Spinal cord (tissue), 9 donors: ENCODE measurements at regions not wholly inside any gene's neighbourhood (a gene's known extent, or its start where the extent isn't known, plus 50 kb on each side); places are given as distances from the start of the nearest gene placed in this dataset.
"Not testable (repeated sequence)": the region's sequence is repeated elsewhere in the genome, so short reads cannot be mapped to it uniquely, and the experiment has no call there.

Experiments
- DNase-seq, 6 donors: peaks; one replicate each; pipeline versions ENCODE4 v3.0.0 to v3.0.0-alpha.2; 2013 to 2015; ENCODE audit warnings: low spot score in 6 of 6, low read depth in 4 of 6
- H3K27ac ChIP-seq: one replicate; pipeline ENCODE4 v1.5.1; 2013; ENCODE audit warnings: low read depth, low read length, control low read depth
- H3K27me3 ChIP-seq: one replicate; pipeline ENCODE4 v1.6.1; 2013; ENCODE audit warnings: low read length; ENCODE audit not compliant: control insufficient read depth, insufficient read depth
- H3K36me3 ChIP-seq: one replicate; pipeline ENCODE4 v1.6.1; 2013; ENCODE audit warnings: low read length; ENCODE audit not compliant: control insufficient read depth, insufficient read depth
- H3K4me1 ChIP-seq: one replicate; pipeline ENCODE4 v1.6.1; 2013; ENCODE audit warnings: low read length; ENCODE audit not compliant: control insufficient read depth, insufficient read depth
- H3K4me3 ChIP-seq: one replicate; pipeline ENCODE4 v1.5.1; 2013; ENCODE audit warnings: low read depth, low read length, control low read depth
- H3K9me3 ChIP-seq: one replicate; pipeline ENCODE4 v1.6.1; 2013; ENCODE audit warnings: low read length; ENCODE audit not compliant: control insufficient read depth, insufficient read depth
- WGBS: methylation state at CpG from one replicate; pipeline ENCODE4 v1.1.5; 2013; ENCODE audit warnings: missing lambda C conversion rate; ENCODE audit not compliant: insufficient coverage; 5-methylcytosine and 5-hydroxymethylcytosine counted together
- donor health status: healthy.

DNA sequence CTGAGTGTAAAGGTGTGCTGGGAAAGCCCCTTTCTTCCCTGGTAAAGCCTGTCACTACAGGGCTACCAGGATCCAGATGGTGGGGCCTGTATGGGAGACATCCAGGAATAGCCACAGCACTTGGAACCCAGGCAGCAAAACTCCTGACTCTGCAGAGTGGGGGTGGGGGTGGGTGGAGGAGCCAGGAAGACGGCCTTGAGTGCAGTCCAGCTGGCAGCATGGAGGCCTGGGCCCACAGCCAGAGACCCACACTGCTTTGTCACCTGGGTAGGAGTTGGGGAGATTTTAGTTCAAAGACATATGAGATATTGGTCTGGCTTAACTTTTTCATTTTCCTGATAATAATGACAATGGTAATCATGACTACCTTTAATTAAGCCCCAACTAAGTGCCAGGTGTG lies 116.7 kb upstream of the MRPS22 start:
- peak in 5 of 6 donors; percentile 11 to 71 (median 39) for DNase-seq
- Histone ChIP-seq H3K9me3 (no peaks in the 10 kb centered on the region), H3K27me3 (peaks cover 4% of the 10 kb centered on the region), H3K4me3 (no peak overlapping the region), H3K4me1 (peaks cover 14% of the 10 kb centered on the region), H3K36me3 (no peaks in the 10 kb centered on the region), H3K27ac (no peak overlapping the region)
- 40% methylated on average over 1 of the region's 1 CpG for WGBS

DNA sequence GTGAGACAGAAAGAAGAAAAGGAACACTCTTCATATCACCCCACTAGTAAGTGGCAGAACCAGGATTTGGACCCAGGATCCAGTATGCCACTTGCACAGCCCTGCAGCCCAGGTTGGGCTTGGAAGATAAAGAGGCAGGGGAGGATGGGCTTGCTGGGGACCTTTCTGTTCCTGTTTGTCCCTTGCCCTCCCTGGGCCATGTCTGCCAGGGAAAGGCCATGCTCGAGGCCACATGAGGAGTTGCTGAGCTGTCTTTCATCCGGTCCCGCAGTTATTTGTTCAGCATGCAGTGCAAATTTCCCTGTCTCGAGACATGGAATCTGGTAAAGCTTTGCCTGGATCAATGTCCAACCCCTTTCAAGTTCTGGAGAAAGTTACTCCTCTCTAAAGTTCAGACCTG lies 116.0 kb upstream of the MRPS22 start:
- Histone ChIP-seq H3K4me3 (no peak overlapping the region), H3K9me3 (no peaks in the 10 kb centered on the region), H3K4me1 (peaks cover 14% of the 10 kb centered on the region), H3K27me3 (peaks cover 4% of the 10 kb centered on the region), H3K36me3 (no peaks in the 10 kb centered on the region), H3K27ac (no peak overlapping the region)
- WGBS: 19% methylated on average over 3 of the region's 4 CpGs
- DNase-seq: no peak

DNA sequence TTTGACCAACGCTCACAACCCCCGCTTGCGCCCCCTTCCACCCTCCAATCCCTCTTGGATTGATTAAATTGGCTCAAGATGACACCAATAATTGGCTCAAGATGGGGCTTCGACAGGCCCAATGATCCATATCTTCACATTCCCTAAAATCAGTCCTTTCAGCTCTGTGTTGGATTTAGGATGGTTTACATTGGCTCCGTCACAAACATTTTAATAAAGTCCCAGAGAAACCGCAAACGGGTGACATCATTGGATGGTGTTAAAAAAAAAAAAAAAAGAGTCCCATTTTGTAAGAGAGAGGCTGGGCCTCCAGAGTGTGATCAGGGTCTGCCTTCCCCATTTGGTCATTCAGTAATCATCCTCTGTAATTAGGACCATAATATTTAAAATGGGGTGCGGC lies 113.4 kb upstream of the MRPS22 start:
- Histone ChIP-seq H3K27me3 (peaks cover 6% of the 10 kb centered on the region), H3K4me1 (peaks cover 14% of the 10 kb centered on the region), H3K27ac (no peak overlapping the region), H3K36me3 (no peaks in the 10 kb centered on the region), H3K9me3 (no peaks in the 10 kb centered on the region), H3K4me3 (no peak overlapping the region)
- WGBS: 100% methylated on average over 3 of the region's 8 CpGs
- no peak for DNase-seq

DNA sequence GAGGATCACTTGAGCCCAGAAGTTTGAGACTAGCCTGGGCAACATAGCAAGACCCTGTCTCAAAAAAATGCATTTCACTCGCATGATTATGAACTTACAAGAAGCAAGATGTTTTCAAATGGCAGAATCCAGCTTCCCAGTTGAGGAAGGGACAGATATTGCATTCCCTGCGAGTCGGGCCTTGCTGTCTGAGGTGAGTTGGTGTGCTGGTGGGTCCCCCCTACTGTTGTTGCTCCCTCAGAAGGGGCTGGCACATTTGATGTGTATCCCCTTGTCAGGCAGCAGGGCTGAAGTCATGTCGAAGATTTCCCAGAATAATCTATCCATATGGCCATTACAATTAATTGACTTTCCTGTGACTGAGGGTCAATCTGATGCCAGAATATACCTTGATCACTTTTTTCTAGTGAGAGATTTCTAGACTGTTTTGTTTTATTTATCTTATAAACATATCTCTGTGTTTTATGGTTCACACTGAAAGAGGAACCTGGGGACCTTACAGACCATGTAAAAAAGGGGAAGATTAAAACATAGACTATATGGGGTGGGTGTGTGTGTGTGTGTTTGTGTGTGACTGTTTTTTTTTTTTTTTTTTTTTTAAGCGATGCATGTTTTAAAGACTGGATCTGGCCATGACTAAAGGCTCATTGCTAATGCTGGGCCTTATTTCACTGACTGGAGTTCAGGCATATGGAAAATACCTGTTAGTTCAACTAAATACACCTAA lies 112.1 kb upstream of the MRPS22 start:
- Histone ChIP-seq H3K27me3 (peaks cover 6% of the 10 kb centered on the region), H3K27ac (no peak overlapping the region), H3K4me3 (no peak overlapping the region), H3K4me1 (peaks cover 10% of the 10 kb centered on the region), H3K36me3 (no peaks in the 10 kb centered on the region), H3K9me3 (no peaks in the 10 kb centered on the region)
- DNase-seq: no peak
- 95% methylated on average over 3 of the region's 5 CpGs for WGBS

DNA sequence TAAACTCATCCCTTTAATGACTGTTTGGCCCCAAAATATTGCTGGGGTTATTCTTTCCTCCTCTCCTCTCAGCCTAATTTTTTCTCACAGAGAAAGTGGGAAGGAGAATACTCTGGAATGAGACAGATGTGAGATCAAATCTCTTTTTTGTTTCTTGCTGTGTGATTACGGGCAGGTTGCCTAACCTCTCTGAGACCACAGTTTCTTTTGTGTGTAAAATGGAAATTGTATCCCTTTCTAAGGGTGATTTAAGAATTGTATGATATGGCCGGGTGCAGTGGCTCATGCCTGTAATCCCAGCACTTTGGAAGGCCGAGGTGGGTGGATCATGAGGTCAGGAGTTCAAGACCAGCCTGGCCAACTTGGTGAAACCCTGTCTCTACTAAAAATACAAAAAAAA lies 111.5 kb upstream of the MRPS22 start:
- not testable (repeated sequence) for H3K9me3 ChIP-seq, H3K27ac ChIP-seq

DNA sequence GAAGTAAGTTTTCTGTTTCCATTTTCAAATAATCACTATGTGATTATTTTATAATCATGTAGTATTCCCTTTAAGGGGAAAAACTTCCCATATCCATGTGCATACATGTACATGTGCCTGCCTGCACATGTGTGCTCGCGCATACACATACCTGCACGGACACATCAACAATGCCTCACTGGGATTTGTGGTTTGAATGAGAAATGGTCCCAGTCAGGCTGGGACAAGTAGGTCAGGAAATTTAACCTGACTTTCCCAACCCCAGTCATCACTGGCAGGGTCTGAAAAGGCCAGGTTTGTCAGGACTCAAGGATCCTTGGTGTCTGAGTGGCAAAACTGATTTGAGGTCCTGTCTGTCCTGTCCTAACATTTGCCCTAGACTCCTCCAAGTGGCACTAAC lies 109.3 kb upstream of the MRPS22 start:
- DNase-seq: no peak
- no peak overlapping the region for H3K4me3 ChIP-seq
- no peak overlapping the region for H3K27ac ChIP-seq
- WGBS: no CpG with 5 or more reads among the region's 3 CpGs
- no peaks in the 10 kb centered on the region for H3K9me3 ChIP-seq
- no peaks in the 10 kb centered on the region for H3K4me1 ChIP-seq
- peaks cover 9% of the 10 kb centered on the region for H3K27me3 ChIP-seq
- no peaks in the 10 kb centered on the region for H3K36me3 ChIP-seq

More for the DNA sequence above, 111.5 kb upstream of the MRPS22 start:
- not testable (repeated sequence) for H3K4me3 ChIP-seq, H3K36me3 ChIP-seq, H3K4me1 ChIP-seq, H3K27me3 ChIP-seq, DNase-seq
- WGBS: 100% methylated on average over 1 of the region's 3 CpGs

DNA sequence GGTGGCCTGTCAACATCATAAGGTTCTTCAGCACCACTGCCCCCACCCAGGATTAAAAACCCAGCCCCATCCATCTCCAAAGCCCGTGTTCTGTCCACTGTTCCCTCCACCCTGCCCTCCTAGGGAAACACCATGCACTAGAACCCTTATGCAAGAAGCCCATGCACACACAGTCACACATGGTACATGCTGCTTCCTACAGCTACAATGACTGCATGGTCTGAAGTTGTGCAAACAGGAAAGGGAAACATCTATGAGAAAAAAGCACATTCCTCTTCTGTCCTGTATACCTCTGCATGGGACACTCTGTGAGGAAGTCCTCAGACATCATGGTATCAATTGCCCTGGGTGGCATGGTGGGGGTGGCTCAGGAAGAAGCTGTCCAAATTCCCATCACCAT lies 108.6 kb upstream of the MRPS22 start:
- H3K9me3 ChIP-seq: no peaks in the 10 kb centered on the region
- no peak overlapping the region for H3K4me3 ChIP-seq
- H3K27ac ChIP-seq: no peak overlapping the region
- no peaks in the 10 kb centered on the region for H3K36me3 ChIP-seq
- no peaks in the 10 kb centered on the region for H3K4me1 ChIP-seq
- peaks cover 5% of the 10 kb centered on the region for H3K27me3 ChIP-seq
- 88% methylated on average over 1 of the region's 1 CpG for WGBS
- DNase-seq: no peak

DNA sequence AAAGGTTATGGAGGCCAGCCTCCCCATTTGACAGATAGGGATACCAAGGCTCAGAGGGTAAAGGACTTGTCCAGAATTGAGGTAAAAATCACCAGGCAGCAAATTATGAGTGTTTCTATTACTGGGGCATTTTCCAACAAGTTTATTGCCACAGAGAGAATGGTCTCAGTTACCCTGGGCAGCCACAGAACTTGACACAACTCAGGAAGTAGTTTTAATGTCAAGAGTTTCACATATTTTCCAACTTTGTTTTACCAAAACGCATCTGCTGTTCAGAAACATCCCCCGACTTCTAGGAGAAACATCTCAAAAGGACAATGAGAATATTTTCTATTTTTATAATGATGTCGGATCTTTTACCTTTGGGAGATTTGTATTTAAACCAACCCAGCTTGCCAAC lies 107.5 kb upstream of the MRPS22 start:
- no peak for DNase-seq
- Histone ChIP-seq H3K27ac (no peak overlapping the region), H3K4me3 (no peak overlapping the region), H3K4me1 (no peaks in the 10 kb centered on the region), H3K27me3 (peaks cover 5% of the 10 kb centered on the region), H3K9me3 (no peaks in the 10 kb centered on the region), H3K36me3 (no peaks in the 10 kb centered on the region)
- no CpG with 5 or more reads among the region's 3 CpGs for WGBS

DNA sequence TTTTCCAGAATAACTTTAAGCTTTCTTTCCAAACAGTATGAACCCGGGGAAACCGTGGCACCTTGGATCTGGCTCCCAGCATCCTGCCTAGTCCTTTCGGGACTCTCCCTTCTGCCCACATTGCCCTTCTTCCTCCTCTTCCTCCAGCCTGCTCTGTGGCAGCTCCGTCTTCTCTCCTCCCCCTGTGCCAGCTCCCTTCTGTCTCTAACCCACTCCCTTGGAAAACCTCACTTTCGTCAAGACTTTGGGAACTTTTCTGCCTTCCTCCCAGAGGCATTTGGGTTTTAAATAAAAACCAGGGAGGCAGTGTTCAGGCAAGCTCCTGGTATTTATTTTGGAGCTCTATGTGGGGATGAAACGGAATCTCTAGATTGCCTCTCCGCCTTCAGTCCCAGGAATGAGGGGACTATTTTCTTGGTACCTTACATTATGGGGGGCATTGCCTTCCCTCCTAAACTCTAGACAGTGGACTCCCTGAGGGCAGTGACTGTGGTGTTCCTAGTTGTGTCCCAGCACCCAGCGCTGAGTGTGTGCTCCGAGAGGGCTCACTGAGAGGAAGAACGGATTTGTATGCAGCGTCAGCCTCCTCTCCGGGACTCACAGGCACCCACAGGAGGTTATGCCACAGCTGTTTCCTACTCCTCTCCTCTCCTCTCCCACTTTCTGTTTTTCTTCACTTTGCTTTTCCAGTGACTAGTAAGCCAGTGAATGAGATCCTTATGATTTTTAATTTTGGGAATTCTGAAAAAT lies 105.4 kb upstream of the MRPS22 start:
- no peaks in the 10 kb centered on the region for H3K4me1 ChIP-seq
- no peaks in the 10 kb centered on the region for H3K9me3 ChIP-seq
- WGBS: 58% methylated on average over 10 of the region's 12 CpGs
- no peak for DNase-seq
- H3K36me3 ChIP-seq: no peaks in the 10 kb centered on the region
- no peak overlapping the region for H3K27ac ChIP-seq
- H3K4me3 ChIP-seq: no peak overlapping the region
- H3K27me3 ChIP-seq: peaks cover 7% of the 10 kb centered on the region

DNA sequence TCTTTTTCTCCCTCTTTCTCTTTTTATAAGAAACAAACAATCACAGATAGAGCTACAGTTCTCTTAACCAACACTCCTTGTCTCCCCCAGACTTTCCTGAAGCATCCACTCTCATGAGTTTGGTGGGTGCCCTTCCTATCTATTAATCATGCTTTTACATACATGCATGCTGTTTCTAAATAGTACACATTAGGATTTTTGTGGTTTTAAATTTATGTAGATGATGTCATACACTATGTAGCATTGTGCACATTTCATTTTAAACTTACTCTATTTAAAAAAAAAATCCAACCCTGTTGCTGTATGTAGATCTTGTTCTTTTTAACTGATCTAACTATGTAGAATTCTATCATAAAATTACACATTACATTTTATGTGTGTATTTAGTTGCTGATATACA lies 104.3 kb upstream of the MRPS22 start:
- no peaks in the 10 kb centered on the region for H3K9me3 ChIP-seq
- no peaks in the 10 kb centered on the region for H3K36me3 ChIP-seq
- H3K27ac ChIP-seq: no peak overlapping the region
- H3K27me3 ChIP-seq: peaks cover 7% of the 10 kb centered on the region
- no peak for DNase-seq
- no peaks in the 10 kb centered on the region for H3K4me1 ChIP-seq
- no peak overlapping the region for H3K4me3 ChIP-seq
